Smooth muscle cell (in vitro differentiated cells): ENCODE measurements at regions not wholly inside any gene's neighbourhood (a gene's known extent, or its start where the extent isn't known, plus 50 kb on each side); places are given as distances from the start of the nearest gene placed in this dataset.

Source experiments
- DNase-seq: peaks from one replicate; lab custom pipeline; 2025; ENCODE audit not compliant: unreplicated experiment; lab: John Stamatoyannopoulos, UW
- H2AFZ ChIP-seq: fragments of 200-600 bp; sonication (generic); 2 replicates; pipeline ENCODE4 v1.6.0; 2016; ENCODE audit warnings: antibody characterized with exemption, low read depth, mild to moderate bottlenecking
- H3F3A ChIP-seq: fragments of 200-600 bp; sonication (generic); 2 replicates; pipeline ENCODE4 v1.6.0; 2017; ENCODE audit warnings: antibody characterized with exemption, low read depth
- H3K27ac ChIP-seq: fragments of 200-600 bp; sonication (generic); 2 replicates; pipeline ENCODE4 v1.5.1; 2016; ENCODE audit warnings: low read depth, mild to moderate bottlenecking
- H3K27me3 ChIP-seq: fragments of 200-600 bp; sonication (generic); 2 replicates; pipeline ENCODE4 v1.6.1; 2016; ENCODE audit warnings: low read depth, mild to moderate bottlenecking
- H3K36me3 ChIP-seq: fragments of 200-600 bp; sonication (generic); 2 replicates; pipeline ENCODE4 v1.5.1; 2016; ENCODE audit warnings: low read depth
- H3K4me1 ChIP-seq: fragments of 200-600 bp; sonication (generic); 2 replicates; pipeline ENCODE4 v1.5.1; 2016; ENCODE audit warnings: low read depth
- H3K4me2 ChIP-seq: fragments of 200-600 bp; sonication (generic); 2 replicates; pipeline ENCODE4 v1.6.0; 2016; ENCODE audit warnings: mild to moderate bottlenecking
- H3K4me3 ChIP-seq: fragments of 200-600 bp; sonication (generic); 2 replicates; pipeline ENCODE4 v1.5.1; 2016; ENCODE audit warnings: mild to moderate bottlenecking
- H3K79me2 ChIP-seq: fragments of 200-600 bp; sonication (generic); 2 replicates; pipeline ENCODE4 v1.6.0; 2016; ENCODE audit warnings: low read depth, mild to moderate bottlenecking
- H3K9ac ChIP-seq: fragments of 200-600 bp; sonication (generic); 2 replicates; pipeline ENCODE4 v1.6.0; 2016; ENCODE audit warnings: low read depth
- H3K9me3 ChIP-seq: fragments of 200-600 bp; sonication (generic); replicated peaks from 2 replicates; pipeline ENCODE4 v1.5.1; 2016; ENCODE audit warnings: low read depth
- H4K20me1 ChIP-seq: fragments of 200-600 bp; sonication (generic); 2 replicates; pipeline ENCODE4 v1.6.0; 2016; ENCODE audit warnings: low read depth
- WGBS: methylation state at CpG from one replicate; pipeline ENCODE4 v1.1.7; 2016; ENCODE audit warnings: low lambda C conversion rate; 5-methylcytosine and 5-hydroxymethylcytosine counted together
- TF ChIP-seq, protein P1 (sequence below): fragments of 200-600 bp; sonication (generic); IDR thresholded peaks from 2 replicates; pipeline ENCODE4 v1.5.1; 2017; ENCODE audit warnings: borderline replicate concordance, mild to moderate bottlenecking, antibody characterized with exemption; ENCODE audit not compliant: insufficient read depth, poor library complexity, severe bottlenecking

GRCh38 chr1:201739080-201739479, 89.9 kb upstream of the IPO9 start:
- Histone ChIP-seq H3K9me3 (no peaks in the 10 kb centered on the region), H3K9ac (peak overlapping the region; percentile 66), H3K4me2 (peak overlapping the region; percentile 93), H2AFZ (no peak overlapping the region), H3K27me3 (no peaks in the 10 kb centered on the region), H3K4me3 (peak overlapping the region; percentile 67), H3F3A (peaks cover 28% of the 10 kb centered on the region), H3K36me3 (no peaks in the 10 kb centered on the region), H3K79me2 (peaks cover 82% of the 10 kb centered on the region), H3K27ac (peak overlapping the region; percentile 55), H3K4me1 (peaks cover 63% of the 10 kb centered on the region), H4K20me1 (peaks cover 89% of the 10 kb centered on the region)
- DNase-seq: no peak
- TF ChIP-seq, protein P1, sequence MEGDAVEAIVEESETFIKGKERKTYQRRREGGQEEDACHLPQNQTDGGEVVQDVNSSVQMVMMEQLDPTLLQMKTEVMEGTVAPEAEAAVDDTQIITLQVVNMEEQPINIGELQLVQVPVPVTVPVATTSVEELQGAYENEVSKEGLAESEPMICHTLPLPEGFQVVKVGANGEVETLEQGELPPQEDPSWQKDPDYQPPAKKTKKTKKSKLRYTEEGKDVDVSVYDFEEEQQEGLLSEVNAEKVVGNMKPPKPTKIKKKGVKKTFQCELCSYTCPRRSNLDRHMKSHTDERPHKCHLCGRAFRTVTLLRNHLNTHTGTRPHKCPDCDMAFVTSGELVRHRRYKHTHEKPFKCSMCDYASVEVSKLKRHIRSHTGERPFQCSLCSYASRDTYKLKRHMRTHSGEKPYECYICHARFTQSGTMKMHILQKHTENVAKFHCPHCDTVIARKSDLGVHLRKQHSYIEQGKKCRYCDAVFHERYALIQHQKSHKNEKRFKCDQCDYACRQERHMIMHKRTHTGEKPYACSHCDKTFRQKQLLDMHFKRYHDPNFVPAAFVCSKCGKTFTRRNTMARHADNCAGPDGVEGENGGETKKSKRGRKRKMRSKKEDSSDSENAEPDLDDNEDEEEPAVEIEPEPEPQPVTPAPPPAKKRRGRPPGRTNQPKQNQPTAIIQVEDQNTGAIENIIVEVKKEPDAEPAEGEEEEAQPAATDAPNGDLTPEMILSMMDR: no peak
- WGBS: 50% methylated on average over 12 of the region's 12 CpGs

DNA sequence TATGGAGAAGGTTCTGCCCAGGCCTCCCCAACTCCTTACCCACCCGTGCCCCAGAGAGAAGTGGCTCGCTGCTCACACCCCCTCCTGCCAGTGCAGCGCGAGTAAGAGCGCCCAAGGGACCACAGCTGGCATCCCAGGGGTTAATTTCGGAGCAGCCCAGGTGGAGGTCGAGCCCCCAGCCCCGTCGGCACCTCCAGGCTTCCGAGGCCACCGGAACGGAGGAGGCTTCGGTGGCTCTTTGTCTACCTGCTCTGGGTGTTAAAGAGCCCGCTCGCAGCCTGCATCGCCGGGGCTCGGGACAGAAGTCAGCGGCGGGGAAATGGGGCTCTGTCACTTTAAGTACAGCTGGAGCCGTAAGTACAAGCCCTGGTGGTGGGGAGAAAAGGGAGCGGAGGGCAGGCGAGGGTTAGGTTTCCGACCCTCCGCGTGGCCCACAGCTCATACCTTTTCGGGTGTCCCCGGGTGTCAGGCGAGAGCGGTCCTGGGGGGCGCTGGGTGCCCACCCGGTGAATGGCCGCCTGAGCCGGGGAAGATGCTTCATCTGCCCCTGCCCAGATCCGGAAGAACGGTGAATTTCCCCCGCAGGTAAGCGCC, 89.4 kb upstream of the IPO9 start:
- Histone ChIP-seq H3K4me3 (peak overlapping the region; percentile 67), H4K20me1 (peaks cover 92% of the 10 kb centered on the region), H3K9ac (peak overlapping the region; percentile 66), H3K9me3 (no peaks in the 10 kb centered on the region), H3K27ac (peak overlapping the region; percentile 13), H3K79me2 (peaks cover 80% of the 10 kb centered on the region), H3K36me3 (no peaks in the 10 kb centered on the region), H3F3A (peaks cover 31% of the 10 kb centered on the region), H3K4me1 (peaks cover 68% of the 10 kb centered on the region), H2AFZ (no peak overlapping the region), H3K4me2 (peak overlapping the region; percentile 93), H3K27me3 (no peaks in the 10 kb centered on the region)
- 5% methylated on average over 37 of the region's 38 CpGs for WGBS
- TF ChIP-seq, protein P1: no peak
- DNase-seq: no peak

GRCh38 chr1:201740086-201740541, 88.8 kb upstream of the IPO9 start:
- Histone ChIP-seq H3K4me1 (peaks cover 73% of the 10 kb centered on the region), H3K36me3 (no peaks in the 10 kb centered on the region), H3K79me2 (peaks cover 74% of the 10 kb centered on the region), H3K4me2 (peak overlapping the region; percentile 93), H3K27ac (no peak overlapping the region), H4K20me1 (peaks cover 92% of the 10 kb centered on the region), H3K27me3 (no peaks in the 10 kb centered on the region), H3K9me3 (no peaks in the 10 kb centered on the region), H3F3A (peaks cover 35% of the 10 kb centered on the region), H3K4me3 (peak overlapping the region; percentile 67), H2AFZ (no peak overlapping the region), H3K9ac (peak overlapping the region; percentile 66)
- 17% methylated on average over 27 of the region's 29 CpGs for WGBS
- DNase-seq: no peak
- TF ChIP-seq, protein P1: no peak

- H2AFZ ChIP-seq: no peak overlapping the region
- H3K4me1 ChIP-seq: peaks cover 72% of the 10 kb centered on the region
Measured at GRCh38 chr1:201740670-201741111, 88.3 kb upstream of the IPO9 start.

More at GRCh38 chr1:201740670-201741111, 88.3 kb upstream of the IPO9 start:
- TF ChIP-seq, protein P1: no peak
- Histone ChIP-seq H3K27me3 (no peaks in the 10 kb centered on the region), H3K4me2 (peak overlapping the region; percentile 93), H3K27ac (no peak overlapping the region), H4K20me1 (peaks cover 93% of the 10 kb centered on the region), H3F3A (peaks cover 35% of the 10 kb centered on the region), H3K9me3 (no peaks in the 10 kb centered on the region), H3K36me3 (no peaks in the 10 kb centered on the region), H3K79me2 (peaks cover 74% of the 10 kb centered on the region), H3K4me3 (peak overlapping the region; percentile 67), H3K9ac (no peak overlapping the region)
- no peak for DNase-seq
- WGBS: 32% methylated on average over 6 of the region's 9 CpGs
